ENCODE measurements at regions not wholly inside any gene's neighbourhood (a gene's known extent, or its start where the extent isn't known, plus 50 kb on each side); places are given as distances from the start of the nearest gene placed in this dataset.

- TF ChIP-seq EZH2 (optimal IDR thresholded peaks at IDR 0.05; ENCODE audit: low read depth, low read length), result no peak
- TF ChIP-seq, protein P1, sequence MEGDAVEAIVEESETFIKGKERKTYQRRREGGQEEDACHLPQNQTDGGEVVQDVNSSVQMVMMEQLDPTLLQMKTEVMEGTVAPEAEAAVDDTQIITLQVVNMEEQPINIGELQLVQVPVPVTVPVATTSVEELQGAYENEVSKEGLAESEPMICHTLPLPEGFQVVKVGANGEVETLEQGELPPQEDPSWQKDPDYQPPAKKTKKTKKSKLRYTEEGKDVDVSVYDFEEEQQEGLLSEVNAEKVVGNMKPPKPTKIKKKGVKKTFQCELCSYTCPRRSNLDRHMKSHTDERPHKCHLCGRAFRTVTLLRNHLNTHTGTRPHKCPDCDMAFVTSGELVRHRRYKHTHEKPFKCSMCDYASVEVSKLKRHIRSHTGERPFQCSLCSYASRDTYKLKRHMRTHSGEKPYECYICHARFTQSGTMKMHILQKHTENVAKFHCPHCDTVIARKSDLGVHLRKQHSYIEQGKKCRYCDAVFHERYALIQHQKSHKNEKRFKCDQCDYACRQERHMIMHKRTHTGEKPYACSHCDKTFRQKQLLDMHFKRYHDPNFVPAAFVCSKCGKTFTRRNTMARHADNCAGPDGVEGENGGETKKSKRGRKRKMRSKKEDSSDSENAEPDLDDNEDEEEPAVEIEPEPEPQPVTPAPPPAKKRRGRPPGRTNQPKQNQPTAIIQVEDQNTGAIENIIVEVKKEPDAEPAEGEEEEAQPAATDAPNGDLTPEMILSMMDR (IDR thresholded peaks at IDR 0.05; ENCODE audit: low read length), result no peak
Measured at GRCh38 chr13:24004142-24004899, 107.0 kb upstream of the C1QTNF9B start.

All from MM.1S (cell line).